HEK293 (cell line): ENCODE measurements at regions not wholly inside any gene's neighbourhood (a gene's known extent, or its start where the extent isn't known, plus 50 kb on each side); places are given as distances from the start of the nearest gene placed in this dataset.

Experiments
- ZBTB17 ChIP-seq: fragments of 450-650 bp; formaldehyde crosslinking; IDR thresholded peaks from 2 replicates; pipeline ENCODE4 v1.5.1; 2016; ENCODE audit warnings: missing biosample characterization, missing genetic modification characterization
- ZFP37 ChIP-seq: fragments of 450-650 bp; formaldehyde crosslinking; IDR thresholded peaks from 2 replicates; pipeline ENCODE4 v1.5.1; 2016; ENCODE audit warnings: missing biosample characterization, missing genetic modification characterization
- TF ChIP-seq, protein P1 (sequence below): fragments of 450-650 bp; formaldehyde crosslinking; IDR thresholded peaks from 2 replicates; pipeline ENCODE4 v1.5.1; 2016; ENCODE audit warnings: missing biosample characterization, missing genetic modification characterization, borderline replicate concordance
- TF ChIP-seq, protein P2 (sequence below): fragments of 450-650 bp; formaldehyde crosslinking; IDR thresholded peaks from 2 replicates; pipeline ENCODE4 v1.5.1; 2016; ENCODE audit warnings: missing biosample characterization, missing genetic modification characterization

DNA sequence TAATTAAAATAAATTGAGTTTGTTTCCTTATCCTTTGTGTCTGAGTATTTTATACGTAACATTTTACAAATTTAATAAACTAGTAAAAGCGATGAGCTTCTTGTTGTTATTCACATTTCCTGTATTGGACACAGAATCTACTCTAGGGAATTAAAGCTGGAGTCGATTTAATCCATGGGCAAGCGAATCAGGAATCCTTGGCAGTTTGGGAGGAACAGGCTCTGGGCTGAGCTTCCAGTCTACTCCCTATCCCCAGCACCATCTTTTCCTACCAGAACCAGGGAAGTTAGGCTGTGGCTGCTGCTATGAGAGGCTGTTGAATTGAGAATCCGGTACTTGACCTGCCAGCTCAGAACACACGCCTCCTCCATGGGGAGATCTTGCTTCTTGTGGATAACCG lies 437.3 kb upstream of the TPM1 start:
- TF ChIP-seq, protein P1, sequence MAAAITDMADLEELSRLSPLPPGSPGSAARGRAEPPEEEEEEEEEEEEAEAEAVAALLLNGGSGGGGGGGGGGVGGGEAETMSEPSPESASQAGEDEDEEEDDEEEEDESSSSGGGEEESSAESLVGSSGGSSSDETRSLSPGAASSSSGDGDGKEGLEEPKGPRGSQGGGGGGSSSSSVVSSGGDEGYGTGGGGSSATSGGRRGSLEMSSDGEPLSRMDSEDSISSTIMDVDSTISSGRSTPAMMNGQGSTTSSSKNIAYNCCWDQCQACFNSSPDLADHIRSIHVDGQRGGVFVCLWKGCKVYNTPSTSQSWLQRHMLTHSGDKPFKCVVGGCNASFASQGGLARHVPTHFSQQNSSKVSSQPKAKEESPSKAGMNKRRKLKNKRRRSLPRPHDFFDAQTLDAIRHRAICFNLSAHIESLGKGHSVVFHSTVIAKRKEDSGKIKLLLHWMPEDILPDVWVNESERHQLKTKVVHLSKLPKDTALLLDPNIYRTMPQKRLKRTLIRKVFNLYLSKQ (tag by site-specific recombination), result no peak
- TF ChIP-seq, protein P2, sequence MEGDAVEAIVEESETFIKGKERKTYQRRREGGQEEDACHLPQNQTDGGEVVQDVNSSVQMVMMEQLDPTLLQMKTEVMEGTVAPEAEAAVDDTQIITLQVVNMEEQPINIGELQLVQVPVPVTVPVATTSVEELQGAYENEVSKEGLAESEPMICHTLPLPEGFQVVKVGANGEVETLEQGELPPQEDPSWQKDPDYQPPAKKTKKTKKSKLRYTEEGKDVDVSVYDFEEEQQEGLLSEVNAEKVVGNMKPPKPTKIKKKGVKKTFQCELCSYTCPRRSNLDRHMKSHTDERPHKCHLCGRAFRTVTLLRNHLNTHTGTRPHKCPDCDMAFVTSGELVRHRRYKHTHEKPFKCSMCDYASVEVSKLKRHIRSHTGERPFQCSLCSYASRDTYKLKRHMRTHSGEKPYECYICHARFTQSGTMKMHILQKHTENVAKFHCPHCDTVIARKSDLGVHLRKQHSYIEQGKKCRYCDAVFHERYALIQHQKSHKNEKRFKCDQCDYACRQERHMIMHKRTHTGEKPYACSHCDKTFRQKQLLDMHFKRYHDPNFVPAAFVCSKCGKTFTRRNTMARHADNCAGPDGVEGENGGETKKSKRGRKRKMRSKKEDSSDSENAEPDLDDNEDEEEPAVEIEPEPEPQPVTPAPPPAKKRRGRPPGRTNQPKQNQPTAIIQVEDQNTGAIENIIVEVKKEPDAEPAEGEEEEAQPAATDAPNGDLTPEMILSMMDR (tag by site-specific recombination), result no peak
- TF ChIP-seq ZBTB17 (tag by site-specific recombination), result no peak
- no peak for TF ChIP-seq ZFP37 (tag by site-specific recombination)
